ENCODE measurements at regions not wholly inside any gene's neighbourhood (a gene's known extent, or its start where the extent isn't known, plus 50 kb on each side); places are given as distances from the start of the nearest gene placed in this dataset.

- TF ChIP-seq ZNF462 (CRISPR knock-in tag; IDR thresholded peaks at IDR 0.05) (no peak), ETS1 (IDR thresholded peaks at IDR 0.05) (no peak), EZH2phosphoT487 (IDR thresholded peaks at IDR 0.05; ENCODE audit: unreplicated experiment) (no peak)
These were observed 111.2 kb upstream of the TECRL start (continued) for GRCh38 chr4:64520421-64520820.

GRCh38 chr4:64518600-64518999 lies 109.3 kb upstream of the TECRL start:
- no peak for ATAC-seq
- 0 out of 2 replicates have a peak overlapping the region, but pooled peaks have one; percentile 64 for H3K27ac Mint-ChIP-seq

More at GRCh38 chr4:64518600-64518999, 109.3 kb upstream of the TECRL start:
- Mint-ChIP-seq H3K27me3 (ENCODE audit: insufficient read depth, low read depth, poor library complexity) (no peaks in the 10 kb centered on the region), H3K9me3 (no peaks in the 10 kb centered on the region; the same call in 2 of the 3 replicates), H3K4me3 (no peak overlapping the region), H3K4me1 (peaks cover 4% of the 10 kb centered on the region; the same call in 2 of the 3 replicates), H3K36me3 (ENCODE audit: low read depth) (no peaks in the 10 kb centered on the region)
- Histone ChIP-seq H3K79me2 (replicated peaks; ENCODE audit: insufficient read depth) (no peaks in the 10 kb centered on the region), H3K9me2 (ENCODE audit: insufficient read depth) (no peaks in the 10 kb centered on the region), H3K4me2 (no peak overlapping the region), H2AFZ (no peak overlapping the region), H3K27me3 (ENCODE audit: insufficient read depth) (no peaks in the 10 kb centered on the region), H3K36me3 (ENCODE audit: insufficient read depth) (no peaks in the 10 kb centered on the region), H3F3A (replicated peaks; ENCODE audit: low read depth) (no peaks in the 10 kb centered on the region), H4K20me1 (replicated peaks; ENCODE audit: insufficient read depth) (no peaks in the 10 kb centered on the region), H3K4me1 (ENCODE audit: insufficient read depth) (no peaks in the 10 kb centered on the region), H3K4me3 (no peak overlapping the region), H3K27ac (ENCODE audit: low read depth) (no peak overlapping the region)
- no peak for TF ChIP-seq NANOG (IDR thresholded peaks at IDR 0.05; ENCODE audit: borderline replicate concordance)
- no peak for TF ChIP-seq CTCF (conservative IDR thresholded peaks at IDR 0.05; ENCODE audit: low read depth in 2 of 2)
- no peak for TF ChIP-seq CREB1 (CRISPR knock-in tag; IDR thresholded peaks at IDR 0.05; ENCODE audit: low read depth)
- TF ChIP-seq ZNF114 (CRISPR knock-in tag; IDR thresholded peaks at IDR 0.05), result no peak
- TF ChIP-seq REST (IDR thresholded peaks at IDR 0.05; ENCODE audit: unreplicated experiment), result no peak
- no peak for TF ChIP-seq JUNB (IDR thresholded peaks at IDR 0.05; ENCODE audit: unreplicated experiment)
- no peak for TF ChIP-seq ETS1 (IDR thresholded peaks at IDR 0.05)
- no peak for DNase-seq (ENCODE audit: low spot score)

Data from GM23338 (cell line).